ENCODE measurements at regions not wholly inside any gene's neighbourhood (a gene's known extent, or its start where the extent isn't known, plus 50 kb on each side); places are given as distances from the start of the nearest gene placed in this dataset.

DNA sequence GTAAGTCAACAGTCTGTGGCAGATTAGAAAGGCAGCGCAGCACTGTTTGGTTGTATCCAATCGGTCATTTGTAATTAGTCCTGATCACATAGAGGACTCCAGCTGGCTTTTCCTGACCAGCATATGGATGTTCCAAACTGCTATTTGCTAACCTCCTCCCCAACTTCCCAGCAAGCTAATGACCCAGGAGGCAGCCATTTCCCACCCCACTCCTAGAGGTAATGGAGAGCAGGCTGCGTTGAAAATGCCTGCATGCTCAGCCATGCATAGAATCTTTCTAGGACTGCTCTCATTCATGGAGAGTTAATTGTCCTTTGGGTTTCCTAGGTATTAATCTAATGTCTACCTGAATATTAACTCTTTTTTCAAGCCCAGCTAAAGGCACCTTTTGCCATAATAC, 850.6 kb upstream of the WWC1 start:
- TF ChIP-seq, protein P1, sequence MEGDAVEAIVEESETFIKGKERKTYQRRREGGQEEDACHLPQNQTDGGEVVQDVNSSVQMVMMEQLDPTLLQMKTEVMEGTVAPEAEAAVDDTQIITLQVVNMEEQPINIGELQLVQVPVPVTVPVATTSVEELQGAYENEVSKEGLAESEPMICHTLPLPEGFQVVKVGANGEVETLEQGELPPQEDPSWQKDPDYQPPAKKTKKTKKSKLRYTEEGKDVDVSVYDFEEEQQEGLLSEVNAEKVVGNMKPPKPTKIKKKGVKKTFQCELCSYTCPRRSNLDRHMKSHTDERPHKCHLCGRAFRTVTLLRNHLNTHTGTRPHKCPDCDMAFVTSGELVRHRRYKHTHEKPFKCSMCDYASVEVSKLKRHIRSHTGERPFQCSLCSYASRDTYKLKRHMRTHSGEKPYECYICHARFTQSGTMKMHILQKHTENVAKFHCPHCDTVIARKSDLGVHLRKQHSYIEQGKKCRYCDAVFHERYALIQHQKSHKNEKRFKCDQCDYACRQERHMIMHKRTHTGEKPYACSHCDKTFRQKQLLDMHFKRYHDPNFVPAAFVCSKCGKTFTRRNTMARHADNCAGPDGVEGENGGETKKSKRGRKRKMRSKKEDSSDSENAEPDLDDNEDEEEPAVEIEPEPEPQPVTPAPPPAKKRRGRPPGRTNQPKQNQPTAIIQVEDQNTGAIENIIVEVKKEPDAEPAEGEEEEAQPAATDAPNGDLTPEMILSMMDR (IDR thresholded peaks at IDR 0.05), result no peak
- no peak for TF ChIP-seq EZH2 (IDR thresholded peaks at IDR 0.05; ENCODE audit: borderline replicate concordance, insufficient read depth, low read depth, low read length, poor library complexity, severe bottlenecking)
